GM12892 (cell line): ENCODE measurements at regions not wholly inside any gene's neighbourhood (a gene's known extent, or its start where the extent isn't known, plus 50 kb on each side); places are given as distances from the start of the nearest gene placed in this dataset.

ENCODE experiments used
- POLR2A ChIP-seq: IDR thresholded peaks from 2 replicates; pipeline ENCODE4 v1.6.1; 2011; ENCODE audit warnings: low read depth, low read length, control low read depth
- POLR2AphosphoS5 ChIP-seq: IDR thresholded peaks from 2 replicates; pipeline ENCODE4 v1.6.1; 2011; ENCODE audit warnings: low read depth, low read length, control low read depth
- TAF1 ChIP-seq: IDR thresholded peaks from 2 replicates; pipeline ENCODE4 v1.6.1; 2011; ENCODE audit warnings: low read depth, mild to moderate bottlenecking, control low read depth, low read length, borderline replicate concordance

DNA sequence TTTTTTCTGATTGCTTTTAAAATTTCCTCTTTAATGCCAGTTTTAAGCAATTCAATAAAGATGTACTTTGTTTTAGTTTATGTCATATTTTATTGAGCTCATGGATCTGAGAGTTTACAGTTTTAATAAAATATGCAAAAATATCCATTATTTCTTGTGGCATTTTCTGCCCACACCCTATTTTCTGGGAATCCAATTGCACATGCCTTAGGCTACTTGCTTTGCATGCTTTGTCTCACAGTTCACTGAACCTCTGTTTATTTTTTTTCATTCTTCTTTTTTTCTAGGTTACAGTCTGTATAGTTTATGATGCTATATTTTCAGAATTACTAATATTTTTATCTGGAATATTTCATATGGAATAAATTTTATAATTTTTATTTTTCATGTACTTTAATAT is 1258.0 kb downstream of the FSCB start:
- TF ChIP-seq POLR2A = no peak
- no peak for TF ChIP-seq POLR2AphosphoS5
- TF ChIP-seq TAF1 = no peak
